ENCODE measurements at regions not wholly inside any gene's neighbourhood (a gene's known extent, or its start where the extent isn't known, plus 50 kb on each side); places are given as distances from the start of the nearest gene placed in this dataset.

DNA sequence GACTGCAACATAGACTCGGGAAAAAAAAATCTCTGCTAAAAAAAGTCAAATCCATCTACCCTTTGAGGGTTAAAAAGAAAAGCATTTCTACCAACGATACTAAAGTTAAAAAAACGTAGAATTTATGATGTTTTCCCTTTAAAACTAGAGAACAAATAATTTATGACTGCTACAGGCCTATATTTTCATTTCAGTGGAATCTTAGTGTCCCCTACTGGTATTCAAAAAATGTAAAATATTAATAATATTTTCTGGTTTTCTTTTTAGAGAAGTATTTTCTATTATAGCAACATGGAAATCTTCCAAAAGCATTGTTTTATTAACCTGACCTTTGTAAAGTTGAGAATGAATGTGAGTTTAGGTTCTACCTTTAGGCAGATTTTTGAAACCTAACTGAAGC lies 1582.2 kb downstream of the MRPL39 start:
- H3K4me1 ChIP-seq (ENCODE audit: control insufficient read depth, insufficient read depth, low read length), result no peaks in the 10 kb centered on the region
- no peaks in the 10 kb centered on the region for H3K36me3 ChIP-seq (ENCODE audit: control insufficient read depth in 2 of 2, insufficient read depth in 1 of 2, low read length in 2 of 2)
- H3K27ac ChIP-seq (ENCODE audit: extremely low read depth, low read depth, low read length), result no peak overlapping the region
- no peaks in the 10 kb centered on the region; the same call in 1 of the 2 replicates for H3K9me3 ChIP-seq (ENCODE audit: control insufficient read depth, insufficient read depth, low read depth, low read length)
- ChIA-PET CTCF (interaction anchor here (1.0 kb wide), 1 partner anchor 10 kb away, joined by 5 read pairs; no protein-coding TSS in a partner anchor), POLR2A (no interaction called here)
- no peak overlapping the region for H3K4me3 ChIP-seq (ENCODE audit: low read depth, low read length)
- TF ChIP-seq ZNF132 (tag by site-specific recombination; IDR thresholded peaks at IDR 0.05; ENCODE audit: borderline replicate concordance) (no peak), ZNF658 (tag by site-specific recombination; IDR thresholded peaks at IDR 0.05) (no peak), ZFP37 (tag by site-specific recombination; IDR thresholded peaks at IDR 0.05) (no peak), ZNF10 (tag by site-specific recombination; IDR thresholded peaks at IDR 0.05) (no peak), SP2 (tag by site-specific recombination; IDR thresholded peaks at IDR 0.05) (no peak), ZNF112 (tag by site-specific recombination; IDR thresholded peaks at IDR 0.05) (no peak), ZNF157 (tag by site-specific recombination; IDR thresholded peaks at IDR 0.05) (no peak), ZNF174 (tag by site-specific recombination; IDR thresholded peaks at IDR 0.05) (no peak), ZNF529 (tag by site-specific recombination; IDR thresholded peaks at IDR 0.05; ENCODE audit: insufficient replicate concordance) (no peak), HOXD13 (CRISPR knock-in tag; IDR thresholded peaks at IDR 0.05; ENCODE audit: borderline replicate concordance) (no peak), ZNF830 (tag by site-specific recombination; IDR thresholded peaks at IDR 0.05; ENCODE audit: low read depth) (no peak)
- TF ChIP-seq, protein P1, sequence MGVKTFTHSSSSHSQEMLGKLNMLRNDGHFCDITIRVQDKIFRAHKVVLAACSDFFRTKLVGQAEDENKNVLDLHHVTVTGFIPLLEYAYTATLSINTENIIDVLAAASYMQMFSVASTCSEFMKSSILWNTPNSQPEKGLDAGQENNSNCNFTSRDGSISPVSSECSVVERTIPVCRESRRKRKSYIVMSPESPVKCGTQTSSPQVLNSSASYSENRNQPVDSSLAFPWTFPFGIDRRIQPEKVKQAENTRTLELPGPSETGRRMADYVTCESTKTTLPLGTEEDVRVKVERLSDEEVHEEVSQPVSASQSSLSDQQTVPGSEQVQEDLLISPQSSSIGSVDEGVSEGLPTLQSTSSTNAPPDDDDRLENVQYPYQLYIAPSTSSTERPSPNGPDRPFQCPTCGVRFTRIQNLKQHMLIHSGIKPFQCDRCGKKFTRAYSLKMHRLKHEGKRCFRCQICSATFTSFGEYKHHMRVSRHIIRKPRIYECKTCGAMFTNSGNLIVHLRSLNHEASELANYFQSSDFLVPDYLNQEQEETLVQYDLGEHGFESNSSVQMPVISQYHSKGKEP (tag by site-specific recombination; IDR thresholded peaks at IDR 0.05), result no peak
- TF ChIP-seq, protein P2, sequence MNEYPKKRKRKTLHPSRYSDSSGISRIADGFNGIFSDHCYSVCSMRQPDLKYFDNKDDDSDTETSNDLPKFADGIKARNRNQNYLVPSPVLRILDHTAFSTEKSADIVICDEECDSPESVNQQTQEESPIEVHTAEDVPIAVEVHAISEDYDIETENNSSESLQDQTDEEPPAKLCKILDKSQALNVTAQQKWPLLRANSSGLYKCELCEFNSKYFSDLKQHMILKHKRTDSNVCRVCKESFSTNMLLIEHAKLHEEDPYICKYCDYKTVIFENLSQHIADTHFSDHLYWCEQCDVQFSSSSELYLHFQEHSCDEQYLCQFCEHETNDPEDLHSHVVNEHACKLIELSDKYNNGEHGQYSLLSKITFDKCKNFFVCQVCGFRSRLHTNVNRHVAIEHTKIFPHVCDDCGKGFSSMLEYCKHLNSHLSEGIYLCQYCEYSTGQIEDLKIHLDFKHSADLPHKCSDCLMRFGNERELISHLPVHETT (tag by site-specific recombination; IDR thresholded peaks at IDR 0.05), result no peak
- TF ChIP-seq, protein P3, sequence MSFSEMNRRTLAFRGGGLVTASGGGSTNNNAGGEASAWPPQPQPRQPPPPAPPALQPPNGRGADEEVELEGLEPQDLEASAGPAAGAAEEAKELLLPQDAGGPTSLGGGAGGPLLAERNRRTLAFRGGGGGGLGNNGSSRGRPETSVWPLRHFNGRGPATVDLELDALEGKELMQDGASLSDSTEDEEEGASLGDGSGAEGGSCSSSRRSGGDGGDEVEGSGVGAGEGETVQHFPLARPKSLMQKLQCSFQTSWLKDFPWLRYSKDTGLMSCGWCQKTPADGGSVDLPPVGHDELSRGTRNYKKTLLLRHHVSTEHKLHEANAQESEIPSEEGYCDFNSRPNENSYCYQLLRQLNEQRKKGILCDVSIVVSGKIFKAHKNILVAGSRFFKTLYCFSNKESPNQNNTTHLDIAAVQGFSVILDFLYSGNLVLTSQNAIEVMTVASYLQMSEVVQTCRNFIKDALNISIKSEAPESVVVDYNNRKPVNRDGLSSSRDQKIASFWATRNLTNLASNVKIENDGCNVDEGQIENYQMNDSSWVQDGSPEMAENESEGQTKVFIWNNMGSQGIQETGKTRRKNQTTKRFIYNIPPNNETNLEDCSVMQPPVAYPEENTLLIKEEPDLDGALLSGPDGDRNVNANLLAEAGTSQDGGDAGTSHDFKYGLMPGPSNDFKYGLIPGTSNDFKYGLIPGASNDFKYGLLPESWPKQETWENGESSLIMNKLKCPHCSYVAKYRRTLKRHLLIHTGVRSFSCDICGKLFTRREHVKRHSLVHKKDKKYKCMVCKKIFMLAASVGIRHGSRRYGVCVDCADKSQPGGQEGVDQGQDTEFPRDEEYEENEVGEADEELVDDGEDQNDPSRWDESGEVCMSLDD (tag by site-specific recombination; IDR thresholded peaks at IDR 0.05), result no peak
- TF ChIP-seq, protein P4, sequence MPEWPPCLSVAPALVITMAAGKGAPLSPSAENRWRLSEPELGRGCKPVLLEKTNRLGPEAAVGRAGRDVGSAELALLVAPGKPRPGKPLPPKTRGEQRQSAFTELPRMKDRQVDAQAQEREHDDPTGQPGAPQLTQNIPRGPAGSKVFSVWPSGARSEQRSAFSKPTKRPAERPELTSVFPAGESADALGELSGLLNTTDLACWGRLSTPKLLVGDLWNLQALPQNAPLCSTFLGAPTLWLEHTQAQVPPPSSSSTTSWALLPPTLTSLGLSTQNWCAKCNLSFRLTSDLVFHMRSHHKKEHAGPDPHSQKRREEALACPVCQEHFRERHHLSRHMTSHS (tag by site-specific recombination; IDR thresholded peaks at IDR 0.05), result no peak
- TF ChIP-seq, protein P5, sequence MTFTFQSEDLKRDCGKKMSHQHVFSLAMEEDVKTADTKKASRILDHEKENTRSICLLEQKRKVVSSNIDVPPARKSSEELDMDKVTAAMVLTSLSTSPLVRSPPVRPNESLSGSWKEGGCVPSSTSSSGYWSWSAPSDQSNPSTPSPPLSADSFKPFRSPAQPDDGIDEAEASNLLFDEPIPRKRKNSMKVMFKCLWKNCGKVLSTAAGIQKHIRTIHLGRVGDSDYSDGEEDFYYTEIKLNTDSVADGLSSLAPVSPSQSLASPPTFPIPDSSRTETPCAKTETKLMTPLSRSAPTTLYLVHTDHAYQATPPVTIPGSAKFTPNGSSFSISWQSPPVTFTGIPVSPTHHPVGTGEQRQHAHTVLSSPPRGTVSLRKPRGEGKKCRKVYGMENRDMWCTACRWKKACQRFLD (tag by site-specific recombination; IDR thresholded peaks at IDR 0.05), result no peak
- TF ChIP-seq, protein P6, sequence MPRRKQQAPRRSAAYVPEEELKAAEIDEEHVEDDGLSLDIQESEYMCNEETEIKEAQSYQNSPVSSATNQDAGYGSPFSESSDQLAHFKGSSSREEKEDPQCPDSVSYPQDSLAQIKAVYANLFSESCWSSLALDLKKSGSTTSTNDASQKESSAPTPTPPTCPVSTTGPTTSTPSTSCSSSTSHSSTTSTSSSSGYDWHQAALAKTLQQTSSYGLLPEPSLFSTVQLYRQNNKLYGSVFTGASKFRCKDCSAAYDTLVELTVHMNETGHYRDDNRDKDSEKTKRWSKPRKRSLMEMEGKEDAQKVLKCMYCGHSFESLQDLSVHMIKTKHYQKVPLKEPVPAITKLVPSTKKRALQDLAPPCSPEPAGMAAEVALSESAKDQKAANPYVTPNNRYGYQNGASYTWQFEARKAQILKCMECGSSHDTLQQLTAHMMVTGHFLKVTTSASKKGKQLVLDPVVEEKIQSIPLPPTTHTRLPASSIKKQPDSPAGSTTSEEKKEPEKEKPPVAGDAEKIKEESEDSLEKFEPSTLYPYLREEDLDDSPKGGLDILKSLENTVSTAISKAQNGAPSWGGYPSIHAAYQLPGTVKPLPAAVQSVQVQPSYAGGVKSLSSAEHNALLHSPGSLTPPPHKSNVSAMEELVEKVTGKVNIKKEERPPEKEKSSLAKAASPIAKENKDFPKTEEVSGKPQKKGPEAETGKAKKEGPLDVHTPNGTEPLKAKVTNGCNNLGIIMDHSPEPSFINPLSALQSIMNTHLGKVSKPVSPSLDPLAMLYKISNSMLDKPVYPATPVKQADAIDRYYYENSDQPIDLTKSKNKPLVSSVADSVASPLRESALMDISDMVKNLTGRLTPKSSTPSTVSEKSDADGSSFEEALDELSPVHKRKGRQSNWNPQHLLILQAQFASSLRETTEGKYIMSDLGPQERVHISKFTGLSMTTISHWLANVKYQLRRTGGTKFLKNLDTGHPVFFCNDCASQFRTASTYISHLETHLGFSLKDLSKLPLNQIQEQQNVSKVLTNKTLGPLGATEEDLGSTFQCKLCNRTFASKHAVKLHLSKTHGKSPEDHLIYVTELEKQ (tag by site-specific recombination; IDR thresholded peaks at IDR 0.05; ENCODE audit: borderline replicate concordance), result no peak

Measured in HEK293 (cell line).